Heart left ventricle (tissue), 16 donors: ENCODE measurements at regions not wholly inside any gene's neighbourhood (a gene's known extent, or its start where the extent isn't known, plus 50 kb on each side); places are given as distances from the start of the nearest gene placed in this dataset.
A peak's percentile ranks its signal among the peaks of the same experiment; 100 is the strongest.

ENCODE experiments used
- ATAC-seq, 4 donors: fragments of 200-7000 bp; cut with Tn5 transposase; one replicate each; pipeline ENCODE4 v1.9.1; 2020 to 2022; ENCODE audit warnings: moderate library complexity in 4 of 4, mild to moderate bottlenecking in 3 of 4, moderate number of reproducible peaks in 1 of 4
- DNase-seq, 5 donors: peaks; one replicate each; pipeline ENCODE4 v3.0.0-alpha.2; 2020
- H3K27ac ChIP-seq, 12 donors: fragments of 200-600 bp; sonication (generic) in 4 of 12; one replicate each; pipeline versions ENCODE4 v1.5.0 to v1.8.0; 2016 to 2022; ENCODE audit warnings: mild to moderate bottlenecking in 2 of 12
- H3K27me3 ChIP-seq, 9 donors: fragments of 200-600 bp; sonication (generic) in 2 of 9; one replicate each; pipeline versions ENCODE4 v1.5.1 to v1.8.0; 2016 to 2022; ENCODE audit warnings: mild to moderate bottlenecking in 3 of 9
- H3K36me3 ChIP-seq, 9 donors: fragments of 200-600 bp; sonication (generic) in 2 of 9; one replicate each; pipeline versions ENCODE4 v1.5.0 to v1.8.0; 2018 to 2022; ENCODE audit warnings: mild to moderate bottlenecking in 2 of 9
- H3K4me1 ChIP-seq, 12 donors: fragments of 200-600 bp; sonication (generic) in 4 of 12; one replicate each; pipeline versions ENCODE4 v1.5.0 to v1.8.0; 2016 to 2022; ENCODE audit warnings: mild to moderate bottlenecking in 3 of 12
- H3K4me3 ChIP-seq, 12 donors: fragments of 200-600 bp; sonication (generic) in 4 of 12; one replicate each; pipeline versions ENCODE4 v1.5.0 to v1.8.0; 2017 to 2022; ENCODE audit warnings: mild to moderate bottlenecking in 9 of 12, moderate library complexity in 4 of 12
- H3K9me3 ChIP-seq, 12 donors: fragments of 200-600 bp; sonication (generic) in 4 of 12; one replicate each; pipeline versions ENCODE4 v1.5.0 to v1.8.0; 2016 to 2022; ENCODE audit warnings: mild to moderate bottlenecking in 1 of 12
- POLR2A ChIP-seq, 2 donors: fragments of 450-650 bp; IDR thresholded peaks; one replicate each; pipeline ENCODE4 v1.6.1; 2017; ENCODE audit warnings: antibody characterized with exemption in 2 of 2, mild to moderate bottlenecking in 2 of 2, moderate library complexity in 2 of 2
- WGBS, 4 donors: extraction: QIAGEN DNeasy Blood & Tissue Kit in 2 of 4; methylation state at CpG; one replicate each; pipeline versions ENCODE4 v1.1.5 to v1.1.7; 2013 to 2018; 5-methylcytosine and 5-hydroxymethylcytosine counted together
- intact Hi-C, 10 donors: fragments of 100-400 bp; cut with DNase I; formaldehyde crosslinking; loops; one replicate each; pipeline versions ENCODE4 v1.11.1 to v1.14.2; 2022
- TF ChIP-seq, protein P1 (sequence below), 12 donors: fragments of 200-600 bp; sonication (generic) in 4 of 12; IDR thresholded peaks; one replicate each; pipeline versions ENCODE4 v1.5.0 to v1.8.0; 2018 to 2022; ENCODE audit warnings: antibody characterized with exemption in 12 of 12, mild to moderate bottlenecking in 5 of 12
- donor health status: ischemic (EF 13 %, LVEDD 7.1; RV severe dilation, severe dysfunction).
- donor health status: healthy with polysubstance abuse.
- donor health status: DM: no; HTN: yes; CAD: no.
- donor health status: DM: no; HTN: no; CAD: no.
- donor health status: ischemic (EF 25% LVEDD 6.9; RV normal size, moderate dysfunction).
- donor health status: ischemic (EF 25% LVEDD 5.7; RV mildly dilated, moderate dysfunction).
- donor health status: healthy.
- donor health status: DM: yes; HTN: yes; CAD: no.
- donor health status: ischemic (EF 35%, LVEDD 5.7; RV mildly dilated, moderate dysfunction).
- donor health status: nonischemic (EF 11% LVEDD 7.7; RV severe dilation, severe dysfunction).
- donor health status: DM: yes; HTN: yes; CAD: no.
- donor health status: PGD.
- donor health status: ischemic (EF 29% LVEDD 5.4; RV normal size, mild dysfunction).
- donor health status: nonischemic (EF 23%, LVEDD 6.1; RV moderate dilation, normal function).

- Histone ChIP-seq H3K27me3 (no peaks in the 10 kb centered on the region), H3K9me3 (no peaks in the 10 kb centered on the region), H3K36me3 (no peaks in the 10 kb centered on the region), H3K4me3 (no peak overlapping the region), H3K27ac (no peak overlapping the region), H3K4me1 (no peaks in the 10 kb centered on the region)
- no peak for DNase-seq
- WGBS, 4 donors: 93 to 98% (median 95%) methylated on average over 2 of the region's 2 CpGs
- intact Hi-C loops: no loop called here
- TF ChIP-seq, protein P1, sequence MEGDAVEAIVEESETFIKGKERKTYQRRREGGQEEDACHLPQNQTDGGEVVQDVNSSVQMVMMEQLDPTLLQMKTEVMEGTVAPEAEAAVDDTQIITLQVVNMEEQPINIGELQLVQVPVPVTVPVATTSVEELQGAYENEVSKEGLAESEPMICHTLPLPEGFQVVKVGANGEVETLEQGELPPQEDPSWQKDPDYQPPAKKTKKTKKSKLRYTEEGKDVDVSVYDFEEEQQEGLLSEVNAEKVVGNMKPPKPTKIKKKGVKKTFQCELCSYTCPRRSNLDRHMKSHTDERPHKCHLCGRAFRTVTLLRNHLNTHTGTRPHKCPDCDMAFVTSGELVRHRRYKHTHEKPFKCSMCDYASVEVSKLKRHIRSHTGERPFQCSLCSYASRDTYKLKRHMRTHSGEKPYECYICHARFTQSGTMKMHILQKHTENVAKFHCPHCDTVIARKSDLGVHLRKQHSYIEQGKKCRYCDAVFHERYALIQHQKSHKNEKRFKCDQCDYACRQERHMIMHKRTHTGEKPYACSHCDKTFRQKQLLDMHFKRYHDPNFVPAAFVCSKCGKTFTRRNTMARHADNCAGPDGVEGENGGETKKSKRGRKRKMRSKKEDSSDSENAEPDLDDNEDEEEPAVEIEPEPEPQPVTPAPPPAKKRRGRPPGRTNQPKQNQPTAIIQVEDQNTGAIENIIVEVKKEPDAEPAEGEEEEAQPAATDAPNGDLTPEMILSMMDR (IDR thresholded peaks at IDR 0.05): no peak
- TF ChIP-seq POLR2A (IDR thresholded peaks at IDR 0.05): no peak
- no peak for ATAC-seq
Observed at GRCh38 chr20:12896180-12896579, 112.6 kb upstream of the SPTLC3 start.

GRCh38 chr20:12902992-12903391, 105.8 kb upstream of the SPTLC3 start:
- Histone ChIP-seq H3K4me3 (no peak overlapping the region), H3K27ac (no peak overlapping the region), H3K36me3 (no peaks in the 10 kb centered on the region), H3K4me1 (peaks cover 0 to 9% (median 0%) of the 10 kb centered on the region in 12 donors), H3K27me3 (no peaks in the 10 kb centered on the region), H3K9me3 (no peaks in the 10 kb centered on the region)
- WGBS, 4 donors: 45 to 49% (median 48%) methylated on average over 4 of the region's 4 CpGs
- TF ChIP-seq POLR2A (IDR thresholded peaks at IDR 0.05): no peak
- TF ChIP-seq, protein P1 (IDR thresholded peaks at IDR 0.05): no peak
- DNase-seq: no peak
- intact Hi-C loops: no loop called here
- ATAC-seq: peak in 3 of 4 donors; percentile 70 to 86 (median 85)

GRCh38 chr20:12906361-12906760, 102.4 kb upstream of the SPTLC3 start:
- no peak for ATAC-seq
- no peaks in the 10 kb centered on the region for H3K9me3 ChIP-seq
- WGBS, 4 donors: 74 to 85% (median 79%) methylated on average over 2 of the region's 2 CpGs
- DNase-seq: no peak
- intact Hi-C loops: no loop called here
- H3K27ac ChIP-seq: no peak overlapping the region
- H3K27me3 ChIP-seq: peaks cover 0 to 5% (median 0%) of the 10 kb centered on the region in 9 donors
- H3K4me3 ChIP-seq: no peak overlapping the region
- H3K36me3 ChIP-seq: no peaks in the 10 kb centered on the region
- peaks cover 0 to 9% (median 0%) of the 10 kb centered on the region in 12 donors for H3K4me1 ChIP-seq
- TF ChIP-seq POLR2A (IDR thresholded peaks at IDR 0.05): no peak
- TF ChIP-seq, protein P1 (IDR thresholded peaks at IDR 0.05): no peak

DNA sequence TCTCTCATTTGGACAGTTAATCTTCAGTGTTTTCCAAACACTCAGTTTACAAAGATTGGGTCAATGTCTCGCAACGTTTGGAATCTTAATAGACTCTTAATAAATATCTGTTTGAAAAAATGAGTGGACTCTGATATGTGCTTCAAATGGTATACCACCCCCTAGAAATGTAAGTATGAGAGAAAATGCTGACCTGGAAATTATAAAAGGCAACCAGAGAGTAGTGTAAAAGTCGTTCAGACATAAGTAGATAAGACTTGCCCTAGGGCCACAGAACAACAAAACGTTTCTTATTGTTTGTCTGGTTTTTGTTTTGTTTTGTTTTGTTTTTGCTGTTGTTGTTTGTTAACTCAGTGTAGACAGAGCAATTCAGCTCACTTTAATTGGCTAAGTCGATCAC, 97.4 kb upstream of the SPTLC3 start:
- no peak overlapping the region for H3K4me3 ChIP-seq
- intact Hi-C loops: no loop called here
- H3K9me3 ChIP-seq: no peaks in the 10 kb centered on the region
- ATAC-seq (no peak), DNase-seq (no peak)
- no peak for TF ChIP-seq POLR2A (IDR thresholded peaks at IDR 0.05)
- TF ChIP-seq, protein P1 (IDR thresholded peaks at IDR 0.05): no peak
- H3K36me3 ChIP-seq: no peaks in the 10 kb centered on the region
- 70 to 75% (median 73%) methylated on average over 5 of the region's 5 CpGs for WGBS, 4 donors
- H3K27ac ChIP-seq: no peak overlapping the region
- peaks cover 0 to 5% (median 0%) of the 10 kb centered on the region in 9 donors for H3K27me3 ChIP-seq
- H3K4me1 ChIP-seq: no peaks in the 10 kb centered on the region
